HL-60 (cell line): ENCODE measurements at regions not wholly inside any gene's neighbourhood (a gene's known extent, or its start where the extent isn't known, plus 50 kb on each side); places are given as distances from the start of the nearest gene placed in this dataset.

Experiments used
- GABPA ChIP-seq: IDR thresholded peaks from 2 replicates; pipeline ENCODE4 v1.6.1; 2012; ENCODE audit warnings: low read depth
- POLR2AphosphoS5 ChIP-seq: IDR thresholded peaks from 2 replicates; pipeline ENCODE4 v1.6.1; 2012; ENCODE audit warnings: low read depth
- SPI1 ChIP-seq: IDR thresholded peaks from 2 replicates; pipeline ENCODE4 v1.6.1; 2012; ENCODE audit warnings: low read depth, mild to moderate bottlenecking, borderline replicate concordance
- TF ChIP-seq, protein P1 (sequence below): IDR thresholded peaks from one replicate; pipeline ENCODE4 v1.5.1; 2011; ENCODE audit warnings: low read length, control low read depth, inconsistent platforms; ENCODE audit not compliant: insufficient read depth
- TF ChIP-seq, protein P2 (sequence below): IDR thresholded peaks from 2 replicates; pipeline ENCODE4 v1.6.1; 2012; ENCODE audit warnings: low read depth; ENCODE audit not compliant: insufficient replicate concordance

GRCh38 chr2:150247481-150247880, 240.0 kb downstream of the RND3 start:
- TF ChIP-seq, protein P1, sequence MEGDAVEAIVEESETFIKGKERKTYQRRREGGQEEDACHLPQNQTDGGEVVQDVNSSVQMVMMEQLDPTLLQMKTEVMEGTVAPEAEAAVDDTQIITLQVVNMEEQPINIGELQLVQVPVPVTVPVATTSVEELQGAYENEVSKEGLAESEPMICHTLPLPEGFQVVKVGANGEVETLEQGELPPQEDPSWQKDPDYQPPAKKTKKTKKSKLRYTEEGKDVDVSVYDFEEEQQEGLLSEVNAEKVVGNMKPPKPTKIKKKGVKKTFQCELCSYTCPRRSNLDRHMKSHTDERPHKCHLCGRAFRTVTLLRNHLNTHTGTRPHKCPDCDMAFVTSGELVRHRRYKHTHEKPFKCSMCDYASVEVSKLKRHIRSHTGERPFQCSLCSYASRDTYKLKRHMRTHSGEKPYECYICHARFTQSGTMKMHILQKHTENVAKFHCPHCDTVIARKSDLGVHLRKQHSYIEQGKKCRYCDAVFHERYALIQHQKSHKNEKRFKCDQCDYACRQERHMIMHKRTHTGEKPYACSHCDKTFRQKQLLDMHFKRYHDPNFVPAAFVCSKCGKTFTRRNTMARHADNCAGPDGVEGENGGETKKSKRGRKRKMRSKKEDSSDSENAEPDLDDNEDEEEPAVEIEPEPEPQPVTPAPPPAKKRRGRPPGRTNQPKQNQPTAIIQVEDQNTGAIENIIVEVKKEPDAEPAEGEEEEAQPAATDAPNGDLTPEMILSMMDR = no peak
- TF ChIP-seq, protein P2, sequence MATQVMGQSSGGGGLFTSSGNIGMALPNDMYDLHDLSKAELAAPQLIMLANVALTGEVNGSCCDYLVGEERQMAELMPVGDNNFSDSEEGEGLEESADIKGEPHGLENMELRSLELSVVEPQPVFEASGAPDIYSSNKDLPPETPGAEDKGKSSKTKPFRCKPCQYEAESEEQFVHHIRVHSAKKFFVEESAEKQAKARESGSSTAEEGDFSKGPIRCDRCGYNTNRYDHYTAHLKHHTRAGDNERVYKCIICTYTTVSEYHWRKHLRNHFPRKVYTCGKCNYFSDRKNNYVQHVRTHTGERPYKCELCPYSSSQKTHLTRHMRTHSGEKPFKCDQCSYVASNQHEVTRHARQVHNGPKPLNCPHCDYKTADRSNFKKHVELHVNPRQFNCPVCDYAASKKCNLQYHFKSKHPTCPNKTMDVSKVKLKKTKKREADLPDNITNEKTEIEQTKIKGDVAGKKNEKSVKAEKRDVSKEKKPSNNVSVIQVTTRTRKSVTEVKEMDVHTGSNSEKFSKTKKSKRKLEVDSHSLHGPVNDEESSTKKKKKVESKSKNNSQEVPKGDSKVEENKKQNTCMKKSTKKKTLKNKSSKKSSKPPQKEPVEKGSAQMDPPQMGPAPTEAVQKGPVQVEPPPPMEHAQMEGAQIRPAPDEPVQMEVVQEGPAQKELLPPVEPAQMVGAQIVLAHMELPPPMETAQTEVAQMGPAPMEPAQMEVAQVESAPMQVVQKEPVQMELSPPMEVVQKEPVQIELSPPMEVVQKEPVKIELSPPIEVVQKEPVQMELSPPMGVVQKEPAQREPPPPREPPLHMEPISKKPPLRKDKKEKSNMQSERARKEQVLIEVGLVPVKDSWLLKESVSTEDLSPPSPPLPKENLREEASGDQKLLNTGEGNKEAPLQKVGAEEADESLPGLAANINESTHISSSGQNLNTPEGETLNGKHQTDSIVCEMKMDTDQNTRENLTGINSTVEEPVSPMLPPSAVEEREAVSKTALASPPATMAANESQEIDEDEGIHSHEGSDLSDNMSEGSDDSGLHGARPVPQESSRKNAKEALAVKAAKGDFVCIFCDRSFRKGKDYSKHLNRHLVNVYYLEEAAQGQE = no peak
- TF ChIP-seq POLR2AphosphoS5 (no peak), GABPA (no peak), SPI1 (no peak)
